GM12878 (cell line): ENCODE measurements at regions not wholly inside any gene's neighbourhood (a gene's known extent, or its start where the extent isn't known, plus 50 kb on each side); places are given as distances from the start of the nearest gene placed in this dataset.

Source experiments
- ATAC-seq: fragments of 200-7000 bp; cut with Tn5 transposase; 3 replicates; pipeline ENCODE4 v1.9.1; 2020; ENCODE audit warnings: mild to moderate bottlenecking, moderate library complexity
- BruUV-seq: library from RNA; stranded (reverse); fragments of 400-500 nt; replicated peaks from 2 replicates; lab custom pipeline; 2021; lab: Mats Ljungman, UMichigan
- CTCF ChIA-PET: fragments of 300-600 bp; sonication (Branson Sonifier 250); formaldehyde crosslinking; extraction: SDS; loops from one replicate; lab custom pipeline; 2021; ENCODE audit warnings: inconsistent platforms; lab: Yijun Ruan, JAX
- POLR2A ChIA-PET: fragments of 350-600 bp; formaldehyde crosslinking; extraction: SDS; loops from one replicate; lab custom pipeline; 2021; ENCODE audit warnings: inconsistent platforms; lab: Charles Lee
- RAD21 ChIA-PET: fragments of 300-600 bp; sonication (Branson Sonifier 250); formaldehyde crosslinking; loops from one replicate; lab custom pipeline; 2023; ENCODE audit warnings: antibody characterized with exemption; ENCODE audit not compliant: unreplicated experiment; lab: Charles Lee
- SMC1A ChIA-PET: fragments of 300-600 bp; sonication (Branson Sonifier 250); formaldehyde crosslinking; loops from one replicate; lab custom pipeline; 2023; ENCODE audit not compliant: unreplicated experiment, uncharacterized antibody; lab: Charles Lee
- DNase-seq: peaks from one replicate; pipeline ENCODE4 v3.0.0-alpha.2; 2011; ENCODE audit warnings: low read depth, low spot score
- FAIRE-seq: peaks from 3 replicates; lab custom pipeline; 2011; peaks lifted over from hg19 to GRCh38; lab: Jason Lieb, UNC
- H2AFZ ChIP-seq: 2 replicates; pipeline ENCODE4 v1.6.0; 2011; ENCODE audit warnings: low read depth, low read length, control low read depth; ENCODE audit not compliant: control insufficient read depth
- H3K27ac ChIP-seq: 2 replicates; pipeline ENCODE4 v1.5.1; 2011; ENCODE audit warnings: control low read depth; ENCODE audit not compliant: control insufficient read depth, insufficient read depth
- H3K27me3 ChIP-seq, 2 experiments: replicated peaks in 1 of 2; 2 replicates each; pipeline versions ENCODE4 v1.6.0 to v1.6.1; 2011; ENCODE audit warnings: low read length in 1 of 2; ENCODE audit not compliant: control insufficient read depth in 2 of 2, insufficient read depth in 2 of 2
- H3K36me3 ChIP-seq, 2 experiments: 2 replicates each; pipeline ENCODE4 v1.5.1; 2011; ENCODE audit warnings: low read length in 1 of 2; ENCODE audit not compliant: control insufficient read depth in 2 of 2, insufficient read depth in 2 of 2
- H3K4me1 ChIP-seq: 2 replicates; pipeline ENCODE4 v1.6.1; 2011; ENCODE audit warnings: mild to moderate bottlenecking, low read length, moderate library complexity, mixed read lengths; ENCODE audit not compliant: control insufficient read depth, insufficient read depth
- H3K4me2 ChIP-seq: 2 replicates; pipeline ENCODE4 v1.6.0; 2011; ENCODE audit warnings: control low read depth; ENCODE audit not compliant: control insufficient read depth, insufficient read depth
- H3K4me3 ChIP-seq: fragments of 200-600 bp; sonication (generic); 2 replicates; pipeline ENCODE4 v1.5.1; 2016
- H3K79me2 ChIP-seq: 2 replicates; pipeline ENCODE4 v1.6.0; 2011; ENCODE audit warnings: low read length; ENCODE audit not compliant: control insufficient read depth, insufficient read depth
- H3K9ac ChIP-seq: 2 replicates; pipeline ENCODE4 v1.8.0; 2011; ENCODE audit warnings: low read length, control low read depth, mixed read lengths; ENCODE audit not compliant: control insufficient read depth, insufficient read depth
- H3K9me3 ChIP-seq: replicated peaks from 3 replicates; pipeline ENCODE4 v1.5.1; 2011; ENCODE audit warnings: mild to moderate bottlenecking, low read length; ENCODE audit not compliant: control insufficient read depth, insufficient read depth
- H4K20me1 ChIP-seq: 2 replicates; pipeline ENCODE4 v1.6.0; 2011; ENCODE audit not compliant: control insufficient read depth, insufficient read depth
- ESRRA ChIP-seq: IDR thresholded peaks from 2 replicates; pipeline ENCODE4 v1.6.1; 2012; ENCODE audit warnings: mild to moderate bottlenecking, low read length, improper control_type of control experiment
- LARP7 ChIP-seq: fragments of 450-650 bp; IDR thresholded peaks from 2 replicates; pipeline ENCODE4 v1.6.1; 2017; ENCODE audit warnings: mild to moderate bottlenecking
- MXI1 ChIP-seq: fragments of 150-350 bp; IDR thresholded peaks from 2 replicates; pipeline ENCODE4 v1.6.1; 2011; ENCODE audit warnings: low read depth, mild to moderate bottlenecking, inconsistent platforms, low read length, improper control_type of control experiment
- NR2F1 ChIP-seq: fragments of 450-650 bp; conservative IDR thresholded peaks from 2 replicates; pipeline ENCODE4 v1.6.1; 2017; ENCODE audit warnings: mild to moderate bottlenecking
- POLR2AphosphoS2 ChIP-seq: IDR thresholded peaks from 2 replicates; pipeline ENCODE4 v1.6.1; 2011; ENCODE audit warnings: low read depth, mild to moderate bottlenecking, low read length, improper control_type of control experiment, moderate library complexity
- SPI1 ChIP-seq: IDR thresholded peaks from 2 replicates; pipeline ENCODE4 v1.6.1; 2011; ENCODE audit warnings: low read depth, mild to moderate bottlenecking, low read length, moderate library complexity, borderline replicate concordance; ENCODE audit not compliant: insufficient read depth
- SRF ChIP-seq, 2 experiments: IDR thresholded peaks; 2 replicates each; pipeline ENCODE4 v1.6.1; 2011; ENCODE audit warnings: low read depth in 2 of 2, low read length in 2 of 2, mild to moderate bottlenecking in 1 of 2, moderate library complexity in 1 of 2
- WRNIP1 ChIP-seq: IDR thresholded peaks from 2 replicates; pipeline ENCODE4 v1.6.1; 2011; ENCODE audit warnings: low read depth, low read length, improper control_type of control experiment, borderline replicate concordance
- in situ Hi-C: fragments of 300-500 bp; cut with MboI; formaldehyde crosslinking; loops from 9 replicates; pipeline ENCODE4 v1.14.3; 2018; ENCODE audit warnings: mixed read lengths
- intact Hi-C: fragments of 100-400 bp; cut with micrococcal nuclease; formaldehyde crosslinking; loops from one replicate; pipeline ENCODE4 v1.14.2; 2022; ENCODE audit not compliant: unreplicated experiment
- TF ChIP-seq, protein P1 (sequence below): fragments of 150-350 bp; IDR thresholded peaks from 2 replicates; pipeline ENCODE4 v1.6.1; 2016; ENCODE audit warnings: low read depth, low read length
- TF ChIP-seq, protein P2 (sequence below): fragments of 450-650 bp; IDR thresholded peaks from 2 replicates; pipeline ENCODE4 v1.6.1; 2016; ENCODE audit warnings: mild to moderate bottlenecking, moderate library complexity, borderline replicate concordance

DNA sequence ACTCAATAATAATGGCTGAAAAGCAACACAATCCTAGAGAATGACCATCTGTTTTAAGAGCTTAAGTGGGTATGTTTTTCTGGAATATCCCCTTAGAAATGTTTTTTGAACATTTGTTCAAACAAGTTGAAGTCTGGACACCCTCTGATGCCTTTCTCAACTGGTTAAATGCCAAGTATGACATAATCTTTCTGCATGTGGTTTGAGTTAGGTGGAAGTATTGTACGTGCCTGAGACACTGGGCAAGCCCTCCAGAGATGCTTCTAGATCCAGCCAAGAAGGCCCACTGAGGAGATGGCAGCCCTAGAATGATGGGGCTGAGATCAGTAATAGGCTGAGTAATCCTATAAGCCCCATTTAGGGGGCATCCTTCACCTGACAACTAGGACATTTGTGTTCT is 493.1 kb downstream of the MAGEE1 start (continued):
- TF ChIP-seq, protein P1, sequence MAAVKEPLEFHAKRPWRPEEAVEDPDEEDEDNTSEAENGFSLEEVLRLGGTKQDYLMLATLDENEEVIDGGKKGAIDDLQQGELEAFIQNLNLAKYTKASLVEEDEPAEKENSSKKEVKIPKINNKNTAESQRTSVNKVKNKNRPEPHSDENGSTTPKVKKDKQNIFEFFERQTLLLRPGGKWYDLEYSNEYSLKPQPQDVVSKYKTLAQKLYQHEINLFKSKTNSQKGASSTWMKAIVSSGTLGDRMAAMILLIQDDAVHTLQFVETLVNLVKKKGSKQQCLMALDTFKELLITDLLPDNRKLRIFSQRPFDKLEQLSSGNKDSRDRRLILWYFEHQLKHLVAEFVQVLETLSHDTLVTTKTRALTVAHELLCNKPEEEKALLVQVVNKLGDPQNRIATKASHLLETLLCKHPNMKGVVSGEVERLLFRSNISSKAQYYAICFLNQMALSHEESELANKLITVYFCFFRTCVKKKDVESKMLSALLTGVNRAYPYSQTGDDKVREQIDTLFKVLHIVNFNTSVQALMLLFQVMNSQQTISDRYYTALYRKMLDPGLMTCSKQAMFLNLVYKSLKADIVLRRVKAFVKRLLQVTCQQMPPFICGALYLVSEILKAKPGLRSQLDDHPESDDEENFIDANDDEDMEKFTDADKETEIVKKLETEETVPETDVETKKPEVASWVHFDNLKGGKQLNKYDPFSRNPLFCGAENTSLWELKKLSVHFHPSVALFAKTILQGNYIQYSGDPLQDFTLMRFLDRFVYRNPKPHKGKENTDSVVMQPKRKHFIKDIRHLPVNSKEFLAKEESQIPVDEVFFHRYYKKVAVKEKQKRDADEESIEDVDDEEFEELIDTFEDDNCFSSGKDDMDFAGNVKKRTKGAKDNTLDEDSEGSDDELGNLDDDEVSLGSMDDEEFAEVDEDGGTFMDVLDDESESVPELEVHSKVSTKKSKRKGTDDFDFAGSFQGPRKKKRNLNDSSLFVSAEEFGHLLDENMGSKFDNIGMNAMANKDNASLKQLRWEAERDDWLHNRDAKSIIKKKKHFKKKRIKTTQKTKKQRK: no peak
- TF ChIP-seq WRNIP1 (no peak), MXI1 (no peak), SRF (IDR thresholded peaks at IDR 0.05; ENCODE audit: low read depth in 2 of 2, low read length in 2 of 2) (no peak)
- TF ChIP-seq, all 136 proteins: peak for 0

DNA sequence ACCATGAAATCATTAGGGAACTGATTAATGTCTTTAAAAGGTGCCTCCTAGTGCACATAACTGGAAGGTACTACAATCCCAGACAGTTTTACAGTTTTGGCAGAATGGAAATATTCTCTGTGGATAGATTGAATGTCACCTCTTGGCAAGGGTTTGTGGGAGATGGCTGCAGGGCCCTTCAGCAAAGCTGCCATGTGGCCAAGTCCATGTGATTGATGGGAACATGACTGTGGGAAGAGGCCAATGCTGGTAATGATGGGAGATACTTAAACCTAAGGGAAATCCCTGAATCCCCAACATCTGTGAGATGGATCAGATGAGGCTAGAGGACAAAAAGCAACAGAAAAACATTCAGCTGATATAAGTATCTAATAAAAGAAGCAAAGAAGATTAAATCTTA is 493.7 kb downstream of the MAGEE1 start:
- no peak overlapping the region for H3K27ac ChIP-seq
- CTCF ChIA-PET: no interaction called here
- FAIRE-seq: no peak
- RAD21 ChIA-PET: no interaction called here
- no peak for DNase-seq
- intact Hi-C loops (no loop called here), in situ Hi-C loops (no loop called here)
- BruUV-seq: no TSS peak
- POLR2A ChIA-PET: no interaction called here
- no peaks in the 10 kb centered on the region for H3K27me3 ChIP-seq
- H3K4me3 ChIP-seq: no peak overlapping the region
- H3K36me3 ChIP-seq: no peaks in the 10 kb centered on the region
- no peaks in the 10 kb centered on the region for H3K9me3 ChIP-seq
- no peak for TF ChIP-seq POLR2AphosphoS2
- no peak for TF ChIP-seq ESRRA
- no peak for TF ChIP-seq NR2F1
- no peak for TF ChIP-seq SPI1
- TF ChIP-seq, protein P2, sequence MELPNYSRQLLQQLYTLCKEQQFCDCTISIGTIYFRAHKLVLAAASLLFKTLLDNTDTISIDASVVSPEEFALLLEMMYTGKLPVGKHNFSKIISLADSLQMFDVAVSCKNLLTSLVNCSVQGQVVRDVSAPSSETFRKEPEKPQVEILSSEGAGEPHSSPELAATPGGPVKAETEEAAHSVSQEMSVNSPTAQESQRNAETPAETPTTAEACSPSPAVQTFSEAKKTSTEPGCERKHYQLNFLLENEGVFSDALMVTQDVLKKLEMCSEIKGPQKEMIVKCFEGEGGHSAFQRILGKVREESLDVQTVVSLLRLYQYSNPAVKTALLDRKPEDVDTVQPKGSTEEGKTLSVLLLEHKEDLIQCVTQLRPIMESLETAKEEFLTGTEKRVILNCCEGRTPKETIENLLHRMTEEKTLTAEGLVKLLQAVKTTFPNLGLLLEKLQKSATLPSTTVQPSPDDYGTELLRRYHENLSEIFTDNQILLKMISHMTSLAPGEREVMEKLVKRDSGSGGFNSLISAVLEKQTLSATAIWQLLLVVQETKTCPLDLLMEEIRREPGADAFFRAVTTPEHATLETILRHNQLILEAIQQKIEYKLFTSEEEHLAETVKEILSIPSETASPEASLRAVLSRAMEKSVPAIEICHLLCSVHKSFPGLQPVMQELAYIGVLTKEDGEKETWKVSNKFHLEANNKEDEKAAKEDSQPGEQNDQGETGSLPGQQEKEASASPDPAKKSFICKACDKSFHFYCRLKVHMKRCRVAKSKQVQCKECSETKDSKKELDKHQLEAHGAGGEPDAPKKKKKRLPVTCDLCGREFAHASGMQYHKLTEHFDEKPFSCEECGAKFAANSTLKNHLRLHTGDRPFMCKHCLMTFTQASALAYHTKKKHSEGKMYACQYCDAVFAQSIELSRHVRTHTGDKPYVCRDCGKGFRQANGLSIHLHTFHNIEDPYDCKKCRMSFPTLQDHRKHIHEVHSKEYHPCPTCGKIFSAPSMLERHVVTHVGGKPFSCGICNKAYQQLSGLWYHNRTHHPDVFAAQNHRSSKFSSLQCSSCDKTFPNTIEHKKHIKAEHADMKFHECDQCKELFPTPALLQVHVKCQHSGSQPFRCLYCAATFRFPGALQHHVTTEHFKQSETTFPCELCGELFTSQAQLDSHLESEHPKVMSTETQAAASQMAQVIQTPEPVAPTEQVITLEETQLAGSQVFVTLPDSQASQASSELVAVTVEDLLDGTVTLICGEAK: no peak
- TF ChIP-seq LARP7: no peak
- SMC1A ChIA-PET: no interaction called here
- no peaks in the 10 kb centered on the region for H3K4me1 ChIP-seq
- H3K4me2 ChIP-seq: no peak overlapping the region
- ATAC-seq: no peak
- H2AFZ ChIP-seq: no peak overlapping the region
- H3K9ac ChIP-seq: no peak overlapping the region
- no peaks in the 10 kb centered on the region for H3K79me2 ChIP-seq
- H4K20me1 ChIP-seq: no peaks in the 10 kb centered on the region
